A673 (cell line): ENCODE measurements at regions not wholly inside any gene's neighbourhood (a gene's known extent, or its start where the extent isn't known, plus 50 kb on each side); places are given as distances from the start of the nearest gene placed in this dataset.

Experiments used
- EZH2 ChIP-seq: fragments of 200-600 bp; sonication (generic); IDR thresholded peaks from 2 replicates; pipeline ENCODE4 v1.6.1; 2017; ENCODE audit warnings: borderline replicate concordance, low read depth, mild to moderate bottlenecking, mixed read lengths, antibody characterized with exemption, low read length; ENCODE audit not compliant: poor library complexity, severe bottlenecking
- TF ChIP-seq, protein P1 (sequence below): fragments of 300-800, 200-600 bp; sonication (generic); conservative IDR thresholded peaks from 2 replicates; pipeline ENCODE4 v1.5.1; 2017; ENCODE audit warnings: low read depth, mild to moderate bottlenecking, antibody characterized with exemption, low read length, moderate library complexity, mixed read lengths

DNA sequence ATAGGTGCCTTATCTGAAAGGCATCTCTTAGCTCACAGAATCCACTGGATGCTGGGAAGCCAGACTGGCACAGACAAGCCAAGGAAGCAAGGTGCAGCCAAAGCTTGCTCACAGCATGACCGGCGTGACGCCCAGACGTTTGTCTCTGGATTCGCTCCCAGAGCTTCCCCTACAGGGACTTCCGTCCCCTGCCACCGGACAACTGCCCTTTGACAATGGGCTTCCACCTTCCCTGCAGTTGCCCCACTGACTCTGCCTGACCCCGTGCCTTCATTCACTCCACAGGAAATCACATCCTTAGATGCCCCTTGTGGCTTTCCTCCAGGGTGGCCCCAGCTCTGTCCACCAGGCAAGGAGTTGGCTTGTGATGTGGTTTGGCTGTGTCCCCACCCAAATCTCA, 94.8 kb upstream of the CDH4 start:
- TF ChIP-seq, protein P1, sequence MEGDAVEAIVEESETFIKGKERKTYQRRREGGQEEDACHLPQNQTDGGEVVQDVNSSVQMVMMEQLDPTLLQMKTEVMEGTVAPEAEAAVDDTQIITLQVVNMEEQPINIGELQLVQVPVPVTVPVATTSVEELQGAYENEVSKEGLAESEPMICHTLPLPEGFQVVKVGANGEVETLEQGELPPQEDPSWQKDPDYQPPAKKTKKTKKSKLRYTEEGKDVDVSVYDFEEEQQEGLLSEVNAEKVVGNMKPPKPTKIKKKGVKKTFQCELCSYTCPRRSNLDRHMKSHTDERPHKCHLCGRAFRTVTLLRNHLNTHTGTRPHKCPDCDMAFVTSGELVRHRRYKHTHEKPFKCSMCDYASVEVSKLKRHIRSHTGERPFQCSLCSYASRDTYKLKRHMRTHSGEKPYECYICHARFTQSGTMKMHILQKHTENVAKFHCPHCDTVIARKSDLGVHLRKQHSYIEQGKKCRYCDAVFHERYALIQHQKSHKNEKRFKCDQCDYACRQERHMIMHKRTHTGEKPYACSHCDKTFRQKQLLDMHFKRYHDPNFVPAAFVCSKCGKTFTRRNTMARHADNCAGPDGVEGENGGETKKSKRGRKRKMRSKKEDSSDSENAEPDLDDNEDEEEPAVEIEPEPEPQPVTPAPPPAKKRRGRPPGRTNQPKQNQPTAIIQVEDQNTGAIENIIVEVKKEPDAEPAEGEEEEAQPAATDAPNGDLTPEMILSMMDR: no peak
- TF ChIP-seq EZH2: no peak
